H1 (cell line): ENCODE measurements at regions not wholly inside any gene's neighbourhood (a gene's known extent, or its start where the extent isn't known, plus 50 kb on each side); places are given as distances from the start of the nearest gene placed in this dataset.

ENCODE experiments used
- CTCF ChIA-PET: fragments of 300-600 bp; sonication (Branson Sonifier 250); formaldehyde crosslinking; loops from one replicate; lab custom pipeline; 2021; ENCODE audit not compliant: partially characterized antibody; lab: Charles Lee
- POLR2A ChIA-PET: fragments of 300-600 bp; sonication (Branson Sonifier 250); formaldehyde crosslinking; loops from one replicate; lab custom pipeline; 2021; ENCODE audit warnings: inconsistent platforms; ENCODE audit not compliant: partially characterized antibody; lab: Charles Lee
- DNase-seq, 2 experiments: peaks; one replicate each; pipeline versions ENCODE4 v3.0.0 to v3.0.0-alpha.2; 2010 to 2022; ENCODE audit warnings: low spot score in 2 of 2, low read depth in 1 of 2, mixed read lengths in 1 of 2
- FAIRE-seq: peaks from 2 replicates; lab custom pipeline; 2011; peaks lifted over from hg19 to GRCh38; lab: Jason Lieb, UNC
- H2AFZ ChIP-seq: 2 replicates; pipeline ENCODE4 v1.8.1; 2012; ENCODE audit warnings: low read length, inconsistent platforms
- H2AK5ac ChIP-seq: 2 replicates; pipeline ENCODE4 v1.6.1; 2013; ENCODE audit warnings: low read depth, low read length
- H2BK120ac ChIP-seq: replicated peaks from 2 replicates; pipeline ENCODE3; 2013; ENCODE audit warnings: low read depth, low read length, inconsistent platforms
- H2BK12ac ChIP-seq: 2 replicates; pipeline ENCODE4 v1.6.1; 2013; ENCODE audit warnings: low read depth, low read length
- H2BK15ac ChIP-seq: 2 replicates; pipeline ENCODE4 v1.6.1; 2013; ENCODE audit warnings: low read length
- H2BK20ac ChIP-seq: 2 replicates; pipeline ENCODE4 v1.6.1; 2013; ENCODE audit warnings: low read length
- H2BK5ac ChIP-seq: 2 replicates; pipeline ENCODE4 v1.6.1; 2013; ENCODE audit warnings: low read depth, low read length
- H3K14ac ChIP-seq: 2 replicates; pipeline ENCODE4 v1.6.1; 2013; ENCODE audit warnings: inconsistent platforms; ENCODE audit not compliant: insufficient read length
- H3K18ac ChIP-seq: 2 replicates; pipeline ENCODE4 v1.6.1; 2013; ENCODE audit warnings: low read length; ENCODE audit errors: extremely low read depth
- H3K23ac ChIP-seq: 2 replicates; pipeline ENCODE4 v1.6.1; 2013; ENCODE audit warnings: inconsistent platforms; ENCODE audit not compliant: insufficient read length
- H3K23me2 ChIP-seq: 2 replicates; pipeline ENCODE4 v1.6.1; 2013; ENCODE audit warnings: low read depth, low read length
- H3K27ac ChIP-seq: 2 replicates; pipeline ENCODE4 v1.6.1; 2011; ENCODE audit warnings: low read depth, low read length, inconsistent platforms
- H3K27me3 ChIP-seq, 4 experiments: replicated peaks in 1 of 4; 1 replicate in 1 of 4; 2 replicates in 3 of 4; pipeline versions ENCODE4 v1.6.1 to v1.8.1; 2011 to 2013; ENCODE audit warnings: low read length in 3 of 4, mild to moderate bottlenecking in 3 of 4, inconsistent platforms in 2 of 4, mixed read lengths in 2 of 4, moderate library complexity in 1 of 4; ENCODE audit not compliant: control insufficient read depth in 3 of 4, insufficient read depth in 3 of 4; ENCODE audit errors: extremely low read depth in 1 of 4
- H3K36me3 ChIP-seq, 4 experiments: 2 replicates each; pipeline versions ENCODE4 v1.6.1 to v1.8.1; 2011 to 2013; ENCODE audit warnings: mild to moderate bottlenecking in 4 of 4, low read length in 3 of 4, moderate library complexity in 2 of 4, control low read depth in 1 of 4, inconsistent platforms in 1 of 4; ENCODE audit not compliant: insufficient read depth in 4 of 4, control insufficient read depth in 2 of 4
- H3K4ac ChIP-seq: replicated peaks from 2 replicates; pipeline ENCODE3; 2013; ENCODE audit warnings: low read length, low read depth, mixed read lengths, inconsistent platforms; ENCODE audit not compliant: insufficient read length
- H3K4me1 ChIP-seq, 4 experiments: replicated peaks in 1 of 4; 1 replicate in 1 of 4; 2 replicates in 3 of 4; pipeline versions ENCODE4 v1.6.1 to v1.8.1; 2011 to 2013; ENCODE audit warnings: low read length in 3 of 4, inconsistent platforms in 2 of 4, mixed read lengths in 1 of 4; ENCODE audit not compliant: insufficient read depth in 4 of 4, control insufficient read depth in 3 of 4
- H3K4me2 ChIP-seq, 2 experiments: 2 replicates each; pipeline versions ENCODE4 v1.6.1 to v1.8.1; 2011 to 2013; ENCODE audit warnings: low read depth in 2 of 2, low read length in 2 of 2, control low read depth in 1 of 2, inconsistent platforms in 1 of 2, mild to moderate bottlenecking in 1 of 2; ENCODE audit not compliant: insufficient read depth in 1 of 2
- H3K4me3 ChIP-seq, 4 experiments: fragments of 200-600, 300-600 bp in 1 of 4; sonication (generic), shearing (Covaris generic), sonication (Bioruptor Twin) in 1 of 4; 2 replicates each; pipeline versions ENCODE4 v1.5.1 to v1.8.1; 2011 to 2016; ENCODE audit warnings: low read length in 4 of 4, low read depth in 3 of 4, control low read depth in 2 of 4, inconsistent platforms in 2 of 4, mild to moderate bottlenecking in 2 of 4, mixed read lengths in 1 of 4, moderate library complexity in 1 of 4; ENCODE audit not compliant: insufficient read depth in 2 of 4; ENCODE audit errors: extremely low read depth in 1 of 4
- H3K56ac ChIP-seq: replicated peaks from 2 replicates; pipeline ENCODE3; 2013; ENCODE audit warnings: low read depth, mild to moderate bottlenecking, mixed read lengths, low read length, inconsistent platforms; ENCODE audit not compliant: insufficient read length
- H3K79me1 ChIP-seq: 2 replicates; pipeline ENCODE4 v1.6.1; 2013; ENCODE audit warnings: low read depth, low read length, control low read depth
- H3K79me2 ChIP-seq, 2 experiments: 2 replicates each; pipeline versions ENCODE4 v1.6.1 to v1.8.1; 2012 to 2013; ENCODE audit warnings: low read length in 2 of 2, mild to moderate bottlenecking in 2 of 2, inconsistent platforms in 1 of 2; ENCODE audit not compliant: insufficient read depth in 2 of 2, control insufficient read depth in 1 of 2
- H3K9ac ChIP-seq, 4 experiments: replicated peaks in 1 of 4; 1 replicate in 1 of 4; 2 replicates in 3 of 4; pipeline versions ENCODE4 v1.6.1 to v1.8.1; 2011 to 2013; ENCODE audit warnings: low read depth in 3 of 4, low read length in 3 of 4, control low read depth in 2 of 4, mild to moderate bottlenecking in 2 of 4, moderate library complexity in 2 of 4, inconsistent platforms in 1 of 4; ENCODE audit errors: extremely low read depth in 1 of 4
- H3K9me3 ChIP-seq, 2 experiments: 2 replicates each; pipeline versions ENCODE4 v1.6.1 to v1.8.1; 2012 to 2013; ENCODE audit warnings: mild to moderate bottlenecking in 2 of 2, moderate library complexity in 2 of 2, control low read depth in 1 of 2, inconsistent platforms in 1 of 2, low read depth in 1 of 2, low read length in 1 of 2, mixed read lengths in 1 of 2; ENCODE audit not compliant: insufficient read depth in 2 of 2
- H4K20me1 ChIP-seq, 2 experiments: replicated peaks in 1 of 2; 2 replicates each; pipeline versions ENCODE3 to v1.8.1; 2011 to 2013; ENCODE audit warnings: inconsistent platforms in 2 of 2, low read length in 2 of 2, mild to moderate bottlenecking in 1 of 2; ENCODE audit not compliant: insufficient read depth in 2 of 2, control insufficient read depth in 1 of 2
- H4K5ac ChIP-seq: 2 replicates; pipeline ENCODE4 v1.6.1; 2013; ENCODE audit warnings: low read length, low read depth, mixed read lengths, inconsistent platforms; ENCODE audit not compliant: insufficient read length
- H4K8ac ChIP-seq: 2 replicates; pipeline ENCODE4 v1.8.0; 2013; ENCODE audit warnings: mild to moderate bottlenecking, moderate library complexity, low read length, inconsistent platforms; ENCODE audit not compliant: insufficient read depth; ENCODE audit errors: extremely low read depth
- H4K91ac ChIP-seq: replicated peaks from 2 replicates; pipeline ENCODE3; 2013; ENCODE audit warnings: low read length, mixed read lengths, inconsistent platforms; ENCODE audit not compliant: insufficient read length
- BCL11A ChIP-seq, 2 experiments: IDR thresholded peaks; one replicate each; pipeline ENCODE4 v1.6.1; 2011; ENCODE audit warnings: low read depth in 2 of 2, low read length in 2 of 2, mild to moderate bottlenecking in 2 of 2
- GTF2F1 ChIP-seq: IDR thresholded peaks from 2 replicates; pipeline ENCODE4 v1.6.1; 2012; ENCODE audit warnings: low read depth, low read length, improper control_type of control experiment, borderline replicate concordance
- TEAD4 ChIP-seq: IDR thresholded peaks from 2 replicates; pipeline ENCODE4 v1.6.1; 2012; ENCODE audit warnings: low read depth, low read length, inconsistent platforms, mixed read lengths

DNA sequence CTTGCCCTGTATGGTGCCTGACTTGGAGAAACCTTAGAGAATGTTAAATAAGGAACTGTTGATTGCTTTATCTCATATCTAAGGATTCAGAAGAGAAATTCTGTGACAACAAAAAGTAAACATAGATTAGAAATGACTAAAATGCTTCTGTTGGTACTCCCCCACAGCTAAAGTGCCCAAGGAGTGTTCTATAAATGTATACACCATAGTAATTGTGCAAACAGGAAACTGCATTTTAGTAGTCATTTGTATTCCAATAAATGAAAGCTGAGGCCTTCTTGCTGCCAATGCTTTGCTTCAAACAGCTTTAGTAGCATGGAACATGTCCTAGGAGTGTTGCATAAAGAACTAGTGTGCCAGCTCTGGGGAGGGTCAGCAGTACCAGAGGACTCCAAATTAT is 343.7 kb upstream of the IRAK1BP1 start:
- H2BK15ac ChIP-seq, result no peak overlapping the region
- no peak overlapping the region for H2BK120ac ChIP-seq
- H3K23me2 ChIP-seq, result no peaks in the 10 kb centered on the region
- H3K4me2 ChIP-seq, result no peak overlapping the region
- H2BK12ac ChIP-seq, result no peak overlapping the region
- H4K91ac ChIP-seq, result no peak overlapping the region
- ChIA-PET CTCF (interaction anchor here (2.1 kb wide), 1 partner anchor 9 kb away, joined by 10 read pairs; no protein-coding TSS in a partner anchor), POLR2A (no interaction called here)
- H3K18ac ChIP-seq, result no peak overlapping the region
- no peak overlapping the region for H3K4me3 ChIP-seq
- TF ChIP-seq GTF2F1 (no peak), BCL11A (IDR thresholded peaks at IDR 0.05; ENCODE audit: low read depth in 2 of 2, low read length in 2 of 2) (no peak), TEAD4 (no peak)
- no peak overlapping the region for H3K27ac ChIP-seq
- no peak overlapping the region for H2AFZ ChIP-seq
- H3K14ac ChIP-seq, result no peak overlapping the region
- no peak overlapping the region for H4K5ac ChIP-seq
- no peaks in the 10 kb centered on the region for H3K9me3 ChIP-seq
- no peaks in the 10 kb centered on the region for H3K4me1 ChIP-seq
- H4K20me1 ChIP-seq, result no peaks in the 10 kb centered on the region
- H3K56ac ChIP-seq, result no peak overlapping the region
- no peak overlapping the region for H3K23ac ChIP-seq
- H3K79me2 ChIP-seq, result no peaks in the 10 kb centered on the region
- H4K8ac ChIP-seq, result no peak overlapping the region
- H3K36me3 ChIP-seq, result no peaks in the 10 kb centered on the region
- H3K9ac ChIP-seq, result no peak overlapping the region
- H3K79me1 ChIP-seq, result no peaks in the 10 kb centered on the region
- no peak for FAIRE-seq
- H2BK20ac ChIP-seq, result no peak overlapping the region
- no peaks in the 10 kb centered on the region for H3K27me3 ChIP-seq
- DNase-seq, result no peak
- no peak overlapping the region for H2AK5ac ChIP-seq
- H3K4ac ChIP-seq, result no peak overlapping the region
- H2BK5ac ChIP-seq, result no peak overlapping the region
